Inferior parietal cortex (tissue), 1 donor: ENCODE measurements at regions not wholly inside any gene's neighbourhood (a gene's known extent, or its start where the extent isn't known, plus 50 kb on each side); places are given as distances from the start of the nearest gene placed in this dataset.
"Not testable (repeated sequence)": the region's sequence is repeated elsewhere in the genome, so short reads cannot be mapped to it uniquely, and the experiment has no call there.

ENCODE experiments used
- DNase-seq: peaks from one replicate; pipeline ENCODE4 v3.0.0-alpha.2; 2016; ENCODE audit errors: extremely low spot score

DNA sequence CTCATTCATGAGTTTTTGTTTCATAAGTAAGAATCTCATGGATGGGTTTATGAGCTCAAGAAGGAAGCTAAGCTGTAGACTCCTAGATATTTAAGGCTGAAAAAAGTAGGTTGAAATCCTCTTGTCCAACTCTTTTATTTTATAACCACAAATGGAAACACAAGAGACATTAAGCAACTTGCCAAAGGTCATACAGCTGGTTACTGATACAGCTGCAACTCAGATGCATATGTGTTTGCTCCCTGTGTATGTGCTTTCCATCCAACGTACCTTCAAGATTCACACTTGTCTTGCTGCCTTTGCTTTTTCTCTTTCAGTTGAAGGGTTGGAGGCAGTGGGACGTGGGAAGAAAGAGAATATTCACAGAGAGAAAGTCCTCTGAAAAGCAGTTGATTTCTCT is 153.5 kb upstream of the STMND1 start:
- DNase-seq: no peak

DNA sequence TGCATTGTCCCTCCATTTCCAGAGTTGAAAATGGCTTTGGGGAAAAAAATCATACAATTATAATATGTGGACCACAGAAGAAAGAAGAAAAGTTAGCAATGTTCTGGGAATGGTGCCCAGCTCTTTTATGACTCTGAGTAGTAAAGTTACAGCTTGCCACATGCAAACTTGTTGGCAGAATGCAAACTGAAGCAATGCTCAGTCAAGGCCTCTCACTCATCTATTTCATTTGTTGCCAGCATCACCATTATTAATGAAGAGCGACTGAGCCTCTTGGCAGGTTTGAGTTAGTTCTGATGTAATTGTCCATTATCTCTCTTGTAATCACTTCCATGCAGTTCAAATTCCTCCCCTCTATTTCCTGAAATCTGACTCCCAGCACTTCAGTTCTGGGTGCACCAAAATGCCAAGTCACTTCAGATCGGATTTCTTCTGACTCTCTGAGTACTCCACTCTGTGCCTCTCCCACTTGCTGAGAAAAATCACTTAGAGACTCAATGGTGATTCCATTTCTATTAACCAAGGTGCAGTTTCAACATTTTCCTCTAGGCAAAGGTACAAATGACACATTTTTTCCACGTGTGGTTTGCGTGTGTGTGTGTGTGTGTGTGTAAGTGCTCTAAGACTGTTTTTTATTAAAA is 154.4 kb upstream of the STMND1 start:
- peak; percentile 36 for DNase-seq

DNA sequence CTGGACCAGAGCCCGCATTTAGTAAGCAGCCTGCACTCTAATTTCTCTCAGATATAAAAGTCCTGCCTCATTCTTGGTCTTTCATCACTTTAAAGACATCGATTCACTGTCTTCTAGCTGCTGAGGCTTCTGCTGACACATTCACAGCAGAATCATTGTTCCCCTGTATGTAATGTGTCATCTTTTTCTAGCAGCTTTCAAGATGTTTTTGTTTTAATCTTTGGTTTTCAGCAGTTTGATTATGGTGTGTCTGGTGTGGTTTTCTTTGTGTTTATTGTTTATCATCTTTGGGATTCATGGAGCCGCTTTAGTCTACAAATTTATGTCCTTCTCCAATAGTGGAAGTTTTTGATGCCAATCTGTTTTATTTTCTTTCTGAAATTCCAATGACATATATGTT is 157.3 kb upstream of the STMND1 start:
- DNase-seq: no peak

DNA sequence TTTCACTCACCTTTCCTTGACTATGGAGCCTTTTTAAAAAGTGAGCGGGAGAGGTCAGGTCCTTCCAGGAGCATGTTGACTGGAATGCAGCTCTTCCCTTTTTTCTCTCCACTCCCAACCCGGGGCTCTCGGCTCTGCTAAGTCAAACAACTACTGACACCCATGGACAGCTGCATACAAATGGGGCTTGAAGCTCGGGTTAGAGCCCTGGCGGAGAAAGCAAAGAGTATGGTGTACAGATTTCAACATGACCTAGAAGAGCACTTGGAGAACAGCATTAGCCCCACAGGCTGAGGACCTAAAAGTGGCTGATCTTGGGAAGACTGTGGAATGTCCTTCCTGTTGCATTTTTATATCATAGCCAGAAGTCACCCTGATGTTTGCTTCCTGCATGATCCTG is 162.0 kb upstream of the STMND1 start:
- no peak for DNase-seq

DNA sequence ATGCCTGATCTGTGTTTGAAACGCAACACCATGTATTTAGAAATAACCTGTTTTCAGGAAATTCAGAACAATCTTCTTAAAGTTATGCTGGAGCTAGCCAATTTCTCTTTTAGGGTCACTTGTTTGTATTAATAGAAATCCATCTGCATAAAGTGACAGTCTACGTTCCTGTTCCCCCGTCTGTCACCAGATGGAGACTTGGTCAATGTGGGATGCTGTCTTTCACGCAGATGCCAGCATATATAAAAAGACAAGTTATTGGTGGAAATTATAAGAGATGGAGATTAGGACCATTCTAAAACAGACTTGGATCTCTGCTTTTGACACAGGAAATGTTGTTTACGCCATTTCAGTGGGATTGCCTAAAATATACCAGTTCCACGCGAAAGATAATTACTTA is 162.5 kb upstream of the STMND1 start:
- DNase-seq: peak; percentile 5

DNA sequence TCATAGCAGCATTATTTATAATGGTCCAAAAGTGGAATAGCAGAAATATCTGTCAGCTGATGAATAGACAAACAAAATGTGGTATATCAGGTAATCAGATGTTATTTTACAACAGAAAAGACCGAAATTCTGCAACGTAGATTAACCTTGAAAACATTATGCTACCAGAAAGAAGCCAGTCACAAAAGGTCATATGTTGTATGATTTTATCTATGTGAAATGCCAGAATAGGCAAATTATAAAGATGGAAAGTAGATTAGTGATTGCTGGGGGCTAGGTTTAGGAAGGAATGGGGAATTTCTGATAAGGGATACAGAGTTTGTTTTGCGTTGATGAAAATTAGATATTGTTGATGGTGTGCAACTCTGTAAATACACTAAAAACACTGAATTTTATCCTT is 165.0 kb upstream of the STMND1 start:
- DNase-seq: no peak

DNA sequence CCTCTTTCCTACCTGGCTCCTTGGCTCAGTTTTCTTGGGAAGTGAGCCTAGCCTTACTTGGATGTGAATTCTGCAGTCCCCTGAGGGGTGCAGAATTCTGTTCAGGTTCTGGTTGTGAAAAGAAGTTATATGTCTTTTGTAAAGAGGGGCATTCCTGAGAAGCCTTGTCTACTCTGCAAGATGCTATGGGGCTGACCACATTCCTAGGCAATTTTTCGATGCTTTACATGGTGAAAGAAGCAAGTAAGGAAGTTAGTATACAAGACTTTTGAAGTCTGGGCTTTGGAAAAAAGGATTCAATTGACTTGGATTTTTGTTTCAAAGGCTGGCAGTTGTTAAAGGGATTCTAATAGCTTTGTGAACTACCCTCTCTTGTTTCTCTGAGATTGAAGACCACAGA is 167.9 kb upstream of the STMND1 start:
- no peak for DNase-seq

DNA sequence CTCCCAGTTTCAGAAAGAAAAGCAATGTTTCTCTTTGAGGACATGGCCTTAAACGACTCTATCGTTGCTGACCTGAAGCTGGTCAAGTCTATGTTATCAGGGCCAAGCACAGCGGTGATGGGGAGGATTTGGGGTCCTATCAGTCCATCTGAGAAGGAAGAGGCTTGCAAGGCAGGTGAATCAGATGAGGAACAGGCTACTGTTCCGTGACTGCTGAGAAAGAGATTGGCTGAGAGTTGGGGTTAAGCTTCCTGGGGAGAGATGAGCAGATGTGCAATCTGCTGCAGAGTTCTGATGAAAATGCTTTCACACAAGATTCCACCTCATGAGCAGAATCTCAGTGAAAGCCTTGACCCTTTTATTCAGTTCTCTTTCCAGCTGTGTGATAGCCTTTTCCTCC is 168.3 kb upstream of the STMND1 start:
- no peak for DNase-seq

DNA sequence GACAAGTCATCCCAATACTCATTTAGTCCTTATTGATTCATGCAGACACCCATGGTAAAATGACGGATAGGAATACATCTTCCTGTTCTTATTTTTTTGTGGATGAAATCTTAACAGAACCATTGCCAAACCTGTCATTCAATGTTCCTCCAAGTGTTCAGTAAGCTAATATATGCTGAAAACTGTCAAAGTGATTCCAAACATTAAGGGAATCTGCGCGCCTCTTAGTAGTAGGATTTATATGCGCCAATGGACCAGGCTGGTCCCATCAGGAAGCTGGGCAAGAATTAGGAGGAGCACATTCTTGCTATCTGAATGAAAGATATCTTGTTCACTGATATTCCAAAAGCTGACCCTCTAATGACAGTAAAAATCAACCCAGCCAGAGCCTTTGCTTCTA is 168.9 kb upstream of the STMND1 start:
- DNase-seq: no peak

DNA sequence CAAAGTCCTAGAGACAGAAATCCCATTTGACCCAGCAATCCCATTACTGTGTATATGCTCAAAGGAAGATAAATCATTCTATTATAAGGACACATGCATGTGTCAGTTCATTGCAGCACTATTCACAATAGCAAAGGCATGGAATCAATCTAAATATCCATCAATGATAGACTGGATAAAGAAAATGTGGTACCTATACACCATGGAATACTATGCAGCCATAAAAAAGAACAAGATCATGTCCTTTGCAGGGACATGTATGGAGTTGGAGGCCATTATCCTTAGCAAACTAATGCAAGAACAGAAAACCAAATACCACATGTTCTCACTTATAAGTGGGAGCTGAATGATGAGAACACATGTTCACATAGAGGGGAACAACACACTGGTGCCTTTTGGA is 169.8 kb upstream of the ATXN1 start:
- not testable (repeated sequence) for DNase-seq

DNA sequence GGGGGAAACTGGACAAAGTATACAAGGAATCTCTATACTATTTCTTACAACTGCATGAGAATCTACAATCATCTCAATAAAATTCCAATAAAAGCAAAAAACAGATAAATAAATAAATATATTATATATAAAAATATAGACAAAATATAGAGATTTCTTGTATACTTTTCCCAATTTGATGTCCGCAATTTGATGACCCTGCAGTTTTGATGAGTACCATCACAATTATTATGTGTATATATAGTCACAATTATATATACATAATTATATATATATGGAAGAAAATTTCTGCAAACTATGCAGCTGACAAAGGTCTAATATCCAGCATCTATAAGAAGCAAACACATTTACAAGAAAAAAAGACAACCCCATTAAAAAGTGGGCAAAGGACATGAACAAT is 169.2 kb upstream of the ATXN1 start:
- DNase-seq: no peak

DNA sequence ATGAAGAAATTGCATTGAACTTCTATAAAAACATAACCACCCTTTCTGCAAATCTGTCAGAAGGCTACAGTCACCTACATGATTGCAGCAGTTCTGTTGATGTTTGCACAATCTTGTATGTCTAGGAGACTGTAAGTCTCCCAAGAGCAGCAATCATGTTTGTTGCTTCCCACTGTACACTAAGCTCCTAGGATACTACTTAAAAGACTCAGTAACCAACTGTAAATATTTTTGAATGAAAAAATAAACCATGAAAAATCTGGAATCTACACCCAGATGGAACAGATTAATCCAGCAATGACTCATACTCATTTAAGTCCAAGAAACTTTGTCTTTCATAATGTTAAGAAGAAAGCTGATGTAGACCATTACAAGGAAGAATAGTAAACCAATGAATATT is 168.5 kb upstream of the ATXN1 start:
- no peak for DNase-seq

DNA sequence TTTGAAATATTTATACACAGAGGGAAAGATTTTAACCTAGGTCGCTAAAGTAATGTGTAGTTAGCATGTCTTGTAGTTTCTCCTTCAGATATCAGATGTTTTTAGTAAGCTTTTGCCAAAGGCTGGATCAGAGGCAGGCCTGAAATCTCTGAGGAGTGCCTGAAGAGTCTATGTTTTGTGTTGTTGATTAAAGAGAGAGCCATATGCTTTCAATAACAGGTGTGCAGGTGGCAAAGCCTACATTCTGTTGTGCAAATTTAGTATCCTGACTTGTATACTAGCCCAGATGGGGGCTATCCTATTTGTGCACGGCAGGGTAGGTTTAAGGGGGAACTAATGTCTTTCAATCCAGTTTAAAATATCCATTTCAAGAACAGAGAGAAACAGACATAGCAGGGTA is 167.1 kb upstream of the ATXN1 start:
- no peak for DNase-seq

DNA sequence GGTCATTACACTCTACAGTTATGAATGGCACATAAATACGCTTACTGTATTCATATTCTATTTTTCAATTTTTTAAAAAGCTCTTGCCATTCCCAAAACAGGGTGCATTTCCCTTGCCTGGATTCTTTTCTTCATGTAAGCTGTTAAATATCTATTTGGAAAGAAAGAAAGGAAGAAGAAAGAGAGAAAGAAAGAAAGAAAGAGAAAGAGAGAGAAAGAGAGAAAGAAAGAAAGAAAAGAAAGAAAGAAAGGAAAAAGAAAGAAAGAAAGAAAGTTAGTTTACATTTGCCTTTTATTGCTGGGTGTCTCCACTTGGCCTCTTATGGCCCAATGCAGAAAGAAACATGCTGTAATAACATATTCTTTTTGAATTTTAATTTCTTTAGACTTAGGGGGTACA is 165.9 kb upstream of the ATXN1 start:
- DNase-seq: no peak

DNA sequence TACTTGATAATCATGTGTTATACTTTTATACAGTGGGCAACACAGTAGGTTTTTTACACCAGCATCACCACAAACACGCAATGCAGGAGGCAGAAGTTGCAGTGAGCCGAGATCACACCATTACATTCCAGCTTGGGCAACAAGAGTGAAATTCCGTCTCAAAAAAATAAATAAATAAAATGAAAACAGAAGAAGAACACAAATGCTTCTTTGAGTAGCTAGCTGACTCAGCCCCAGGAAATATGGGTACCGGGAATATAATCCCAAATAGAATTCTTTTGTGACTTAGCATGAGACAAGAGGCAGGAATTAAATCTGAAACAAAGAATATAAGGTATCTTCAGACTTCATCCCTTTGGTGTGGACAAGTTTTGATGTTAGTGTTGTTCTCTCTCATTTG is 164.2 kb upstream of the ATXN1 start:
- DNase-seq: no peak

DNA sequence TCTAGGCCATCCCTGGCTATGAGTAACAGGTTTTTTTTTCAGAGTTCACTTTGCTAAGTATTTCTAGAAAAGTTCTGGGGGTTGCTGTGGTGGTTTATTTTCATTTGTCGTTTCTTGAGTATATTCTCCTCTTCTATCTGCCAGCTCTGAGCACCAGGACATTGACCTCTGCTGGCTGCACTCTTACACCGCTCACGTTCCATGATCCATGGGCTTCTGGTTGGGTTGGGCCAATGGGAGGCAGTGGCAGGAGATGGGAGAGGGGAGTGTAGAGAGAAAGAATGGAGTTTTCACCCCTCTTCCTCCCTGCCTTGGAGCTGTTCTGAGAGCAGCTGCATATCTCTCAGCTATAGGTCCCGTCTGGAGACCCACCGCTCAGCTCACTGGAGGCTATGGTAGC is 161.0 kb upstream of the ATXN1 start:
- no peak for DNase-seq

DNA sequence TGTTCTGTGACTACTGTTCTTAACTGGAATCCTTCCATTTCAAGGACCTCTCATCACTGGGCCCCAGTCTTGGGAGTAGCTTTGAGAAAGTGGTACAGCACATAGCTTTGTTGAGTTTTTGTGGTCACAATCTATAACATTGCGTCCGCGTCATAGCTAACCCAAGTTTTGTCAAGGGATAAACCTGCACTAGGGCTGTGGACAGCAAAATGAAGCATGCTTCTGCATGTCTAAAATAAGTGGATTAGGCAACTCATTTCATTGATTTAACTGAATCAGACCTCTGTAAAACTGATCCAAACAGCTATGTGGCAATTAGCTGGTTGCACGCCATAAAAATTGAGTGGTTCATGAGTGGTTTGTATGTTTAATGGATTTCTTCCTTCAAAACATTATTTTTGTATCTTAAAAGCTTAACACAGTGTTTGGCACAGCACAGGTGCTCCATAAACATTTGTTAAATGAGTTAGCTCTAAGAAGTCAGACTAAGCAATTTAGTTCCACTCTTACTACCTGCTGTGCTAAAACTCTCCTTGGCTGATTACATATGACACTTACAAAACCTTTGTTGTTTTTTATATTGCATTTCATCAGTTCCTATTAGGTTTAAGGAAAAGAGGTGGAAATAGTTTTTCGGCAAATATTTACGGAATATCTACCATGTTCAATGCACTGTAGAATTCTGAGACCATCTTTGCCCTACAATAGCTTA is 160.3 kb upstream of the ATXN1 start:
- no peak for DNase-seq

DNA sequence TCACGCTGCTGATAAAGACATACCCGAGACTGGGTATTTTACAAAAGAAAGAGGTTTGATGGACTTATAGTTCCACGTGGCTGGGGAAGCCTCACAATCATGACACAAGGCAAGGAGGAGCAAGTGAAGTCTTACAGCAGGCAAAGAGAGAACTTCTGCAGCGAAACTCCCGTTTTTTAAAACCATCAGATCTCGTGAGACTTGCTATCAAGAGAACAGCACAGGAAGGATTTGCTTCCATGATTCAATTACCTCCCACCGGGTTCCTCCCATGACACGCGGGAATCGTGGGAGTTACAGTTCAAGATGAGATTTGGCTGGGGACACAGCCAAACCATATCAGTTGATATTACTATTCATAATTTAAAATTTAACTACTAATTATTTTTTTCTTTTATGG is 157.3 kb upstream of the ATXN1 start:
- no peak for DNase-seq

DNA sequence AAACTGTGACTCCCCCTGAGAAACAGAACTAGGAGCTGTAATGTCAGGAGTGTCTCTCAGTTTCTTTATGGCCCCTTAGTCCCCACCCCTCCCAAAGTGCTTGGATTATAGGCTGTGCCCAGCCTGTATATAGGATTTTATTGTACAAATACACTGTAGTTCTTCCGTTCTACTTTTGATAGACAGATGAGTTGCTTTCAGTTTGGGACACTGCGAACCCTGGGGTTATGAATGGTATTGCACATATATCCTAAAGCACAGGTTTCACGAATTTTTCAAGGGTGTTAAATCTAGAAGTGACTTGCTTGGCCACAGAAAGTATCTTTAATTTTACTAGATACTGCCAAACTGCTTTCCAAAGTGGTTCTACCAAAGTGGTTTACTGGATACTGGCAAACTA is 152.9 kb upstream of the ATXN1 start:
- DNase-seq: no peak

DNA sequence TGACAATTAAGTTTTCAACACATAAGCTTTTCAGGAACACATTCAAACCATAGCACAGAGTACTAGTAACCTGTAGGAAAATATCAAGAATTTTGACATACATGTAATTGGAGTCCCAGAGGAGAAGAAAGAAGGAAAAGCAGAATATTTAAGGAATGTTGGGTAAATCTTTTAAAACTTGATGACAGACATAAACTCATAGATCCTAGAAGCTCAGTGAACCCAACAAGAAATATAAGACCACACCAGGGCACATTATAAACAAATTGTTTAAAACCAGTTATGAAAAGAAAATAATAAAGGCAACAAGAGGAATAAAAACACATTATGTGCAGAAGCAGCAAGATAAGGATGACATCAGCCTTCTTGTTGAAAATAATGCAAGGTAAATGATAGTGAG is 151.5 kb upstream of the ATXN1 start:
- DNase-seq: no peak

DNA sequence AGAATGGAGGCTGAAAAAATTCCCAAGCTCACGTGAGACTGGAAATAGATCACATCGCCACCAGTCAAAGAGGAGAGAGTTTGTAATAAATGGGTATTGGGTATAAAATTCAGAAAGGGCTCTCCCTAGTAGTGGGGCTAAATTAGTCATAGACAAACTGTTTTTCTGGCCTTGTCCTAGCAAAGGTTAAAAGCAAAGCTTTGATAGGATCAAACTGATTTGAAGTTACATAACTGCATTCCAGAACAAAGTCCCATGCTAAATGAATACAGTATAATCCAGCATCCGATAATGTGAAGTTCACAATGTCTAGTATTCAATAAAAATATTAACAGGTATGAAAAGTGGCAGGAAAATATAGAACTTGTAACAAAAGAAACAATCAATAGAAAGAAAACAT is 149.8 kb upstream of the ATXN1 start:
- DNase-seq: no peak

DNA sequence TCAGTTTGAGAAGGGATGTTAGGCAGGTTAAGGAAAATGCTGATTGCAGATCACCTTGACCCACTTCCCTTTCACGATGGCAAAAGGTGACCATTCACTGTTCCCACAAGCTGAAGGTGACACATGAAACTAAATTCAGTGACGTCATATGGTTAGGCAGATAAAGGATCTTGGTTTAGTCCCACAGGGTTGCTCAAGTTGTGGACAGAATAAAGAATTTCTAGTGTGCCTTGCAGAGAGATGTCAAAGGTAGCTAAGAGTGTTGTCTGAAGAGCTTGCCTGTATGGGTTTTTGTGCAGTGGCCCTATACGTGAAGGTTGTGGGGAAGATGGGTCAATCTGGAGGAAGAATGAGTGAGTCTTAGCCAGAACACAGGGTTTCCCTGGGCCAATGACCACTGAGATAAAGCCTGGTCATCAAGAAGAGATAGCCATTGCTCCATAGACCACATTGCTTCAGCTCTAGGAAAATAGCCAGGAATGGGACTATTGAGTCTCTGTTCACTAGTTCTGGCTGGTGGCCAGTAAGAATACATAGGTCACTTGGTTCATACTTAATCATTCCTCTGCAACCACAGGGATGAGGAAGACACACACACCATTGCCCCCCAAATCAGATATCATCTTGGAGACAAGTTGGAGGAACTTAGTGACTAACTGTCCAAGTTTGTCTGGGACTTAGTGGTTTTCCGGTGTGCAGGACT is 148.5 kb upstream of the ATXN1 start:
- DNase-seq: no peak

DNA sequence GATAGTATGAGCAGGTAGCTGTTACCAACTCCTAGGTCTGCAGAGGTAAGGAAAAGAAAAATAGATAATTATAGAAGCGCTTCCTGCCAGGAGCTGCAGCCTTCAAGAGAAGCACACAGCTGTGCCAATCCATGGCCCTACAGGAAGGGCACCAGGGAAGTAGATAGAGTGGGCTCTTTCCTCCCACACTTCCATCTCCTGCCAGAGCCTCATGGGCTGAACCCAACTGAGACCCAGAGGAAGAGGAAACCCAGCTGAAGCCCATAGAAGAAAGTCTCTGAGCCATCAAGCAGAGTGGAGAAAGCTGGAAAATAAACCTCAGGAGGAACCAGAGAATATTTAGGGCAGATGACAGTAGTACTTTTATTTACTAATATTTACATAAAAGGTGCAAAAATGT is 146.7 kb upstream of the ATXN1 start:
- DNase-seq: no peak
